K562 (cell line): ENCODE measurements at regions not wholly inside any gene's neighbourhood (a gene's known extent, or its start where the extent isn't known, plus 50 kb on each side); places are given as distances from the start of the nearest gene placed in this dataset.
A peak's percentile ranks its signal among the peaks of the same experiment; 100 is the strongest.

Experiments
- ATAC-seq: fragments of 200-7000 bp; cut with Tn5 transposase; 3 replicates; pipeline ENCODE4 v1.9.1; 2020; ENCODE audit warnings: moderate library complexity
- BruUV-seq: library from RNA; stranded (reverse); fragments of 400-500 nt; replicated peaks from 2 replicates; lab custom pipeline; 2021; lab: Mats Ljungman, UMichigan
- CTCF ChIA-PET: fragments of 300-600 bp; formaldehyde crosslinking; extraction: SDS; loops from one replicate; lab custom pipeline; 2021; ENCODE audit warnings: low intra/inter-chr PET ratio; lab: Yijun Ruan, JAX
- POLR2A ChIA-PET: fragments of 300-600, 350-650 bp; sonication (Branson Sonifier 250); formaldehyde crosslinking; extraction: SDS; loops from one replicate; lab custom pipeline; 2021; ENCODE audit warnings: antibody characterized with exemption, inconsistent platforms; lab: Yijun Ruan, JAX
- DNase-seq, 4 experiments: peaks; one replicate each; pipeline versions ENCODE4 v3.0.0 to v3.0.0-alpha.2; 2011 to 2018; ENCODE audit warnings: low spot score in 3 of 4, mixed read lengths in 3 of 4; ENCODE audit errors: extremely low read depth in 1 of 4
- FAIRE-seq: peaks from 2 replicates; lab custom pipeline; 2011; peaks lifted over from hg19 to GRCh38; lab: Jason Lieb, UNC
- H2AFZ ChIP-seq: 2 replicates; pipeline ENCODE4 v1.6.0; 2011; ENCODE audit warnings: low read depth, low read length, control low read depth, inconsistent platforms
- H3K27ac ChIP-seq: fragments of 200-600 bp; 3 replicates; pipeline ENCODE4 v1.8.0; 2011; ENCODE audit warnings: low read depth, mild to moderate bottlenecking, control low read depth, inconsistent platforms, low read length, moderate library complexity, mixed read lengths; ENCODE audit errors: extremely low read depth
- H3K27me3 ChIP-seq, 2 experiments: fragments of 300-600 bp in 1 of 2; 2 replicates in 1 of 2; 3 replicates in 1 of 2; pipeline versions ENCODE4 v1.6.0 to v1.8.0; 2011; ENCODE audit warnings: inconsistent platforms in 2 of 2, low read length in 2 of 2, mild to moderate bottlenecking in 1 of 2, mixed read lengths in 1 of 2, moderate library complexity in 1 of 2; ENCODE audit not compliant: control insufficient read depth in 2 of 2, insufficient read depth in 2 of 2
- H3K36me3 ChIP-seq: fragments of 300-600 bp; 3 replicates; pipeline ENCODE4 v1.8.0; 2011; ENCODE audit warnings: mild to moderate bottlenecking, low read length, inconsistent platforms; ENCODE audit not compliant: control insufficient read depth, insufficient read depth
- H3K4me1 ChIP-seq, 2 experiments: fragments of 200-600 bp in 1 of 2; replicated peaks in 1 of 2; 2 replicates in 1 of 2; 3 replicates in 1 of 2; pipeline versions ENCODE4 v1.5.1 to v1.8.0; 2011; ENCODE audit warnings: inconsistent platforms in 2 of 2, low read length in 2 of 2, mild to moderate bottlenecking in 1 of 2, mixed read lengths in 1 of 2, moderate library complexity in 1 of 2; ENCODE audit not compliant: control insufficient read depth in 2 of 2, insufficient read depth in 2 of 2
- H3K4me2 ChIP-seq: 2 replicates; pipeline ENCODE4 v1.6.1; 2011; ENCODE audit warnings: low read length, control low read depth, inconsistent platforms, mixed read lengths; ENCODE audit not compliant: insufficient read depth
- H3K4me3 ChIP-seq: fragments of 200-600 bp; sonication (generic), shearing (Covaris generic); 2 replicates; pipeline ENCODE4 v1.5.1; 2016; ENCODE audit warnings: control low read depth, inconsistent platforms
- H3K79me2 ChIP-seq: fragments of 200-600 bp; 3 replicates; pipeline ENCODE4 v1.8.0; 2011; ENCODE audit warnings: low read length, inconsistent platforms; ENCODE audit not compliant: control insufficient read depth, insufficient read depth
- H3K9ac ChIP-seq, 2 experiments: 2 replicates each; pipeline versions ENCODE4 v1.6.0 to v1.6.1; 2011; ENCODE audit warnings: low read depth in 2 of 2, low read length in 2 of 2, control low read depth in 1 of 2, inconsistent platforms in 1 of 2, mild to moderate bottlenecking in 1 of 2, mixed read lengths in 1 of 2; ENCODE audit not compliant: insufficient read depth in 1 of 2
- H3K9me1 ChIP-seq: one replicate; pipeline ENCODE4 v1.6.0; 2011; ENCODE audit warnings: inconsistent platforms, mild to moderate bottlenecking, low read length, moderate library complexity; ENCODE audit not compliant: control insufficient read depth, insufficient read depth
- H3K9me3 ChIP-seq: replicated peaks from 2 replicates; pipeline ENCODE4 v1.5.1; 2011; ENCODE audit warnings: low read depth, low read length, inconsistent platforms; ENCODE audit not compliant: control insufficient read depth, insufficient read depth
- H4K20me1 ChIP-seq: replicated peaks from 2 replicates; pipeline ENCODE4 v1.6.1; 2011; ENCODE audit warnings: low read length, inconsistent platforms, mixed read lengths; ENCODE audit not compliant: control insufficient read depth, insufficient read depth
- NFIX ChIP-seq: fragments of 250-450 bp; sonication (Bioruptor Pico); IDR thresholded peaks from 2 replicates; pipeline ENCODE4 v1.4.0; 2020; ENCODE audit warnings: low read depth, mild to moderate bottlenecking, moderate library complexity
- RAD21 ChIP-seq, 2 experiments: fragments of 250-450 bp in 1 of 2; fragments of 450-650 bp in 1 of 2; sonication (Bioruptor Pico) in 1 of 2; formaldehyde crosslinking in 1 of 2; IDR thresholded peaks in 1 of 2; conservative IDR thresholded peaks in 1 of 2; 2 replicates each; pipeline versions ENCODE4 v1.4.0 to v1.8.0; 2020 to 2022; ENCODE audit warnings: mild to moderate bottlenecking in 2 of 2, moderate library complexity in 1 of 2
- WGBS: fragments of 100-300 bp; shearing (Covaris generic); methylation state at CpG from one replicate; pipeline ENCODE4 v1.1.6; 2016; ENCODE audit warnings: low coverage, mixed read lengths; ENCODE audit not compliant: insufficient coverage; ENCODE audit errors: missing lambda C conversion rate; 5-methylcytosine and 5-hydroxymethylcytosine counted together
- in situ Hi-C: fragments of 300-500 bp; cut with MboI; formaldehyde crosslinking; loops from 4 replicates; pipeline ENCODE4 v1.15.0; 2018; ENCODE audit warnings: inconsistent platforms, mixed read lengths
- intact Hi-C: fragments of 100-400 bp; cut with micrococcal nuclease; formaldehyde crosslinking; loops from 2 replicates; pipeline ENCODE4 v1.14.2; 2022
- TF ChIP-seq, protein P1 (sequence below), 3 experiments: IDR thresholded peaks in 2 of 3; conservative IDR thresholded peaks in 1 of 3; 2 replicates each; pipeline ENCODE4 v1.5.1; 2011 to 2012; ENCODE audit warnings: low read length in 3 of 3, mild to moderate bottlenecking in 3 of 3, control low read depth in 2 of 3, improper control_type of control experiment in 1 of 3, inconsistent platforms in 1 of 3, low read depth in 1 of 3, mixed read lengths in 1 of 3, moderate library complexity in 1 of 3; ENCODE audit not compliant: insufficient read depth in 2 of 3
- TF ChIP-seq, protein P2 (sequence below), 2 experiments: fragments of 450-650 bp; formaldehyde crosslinking in 1 of 2; IDR thresholded peaks; 2 replicates each; pipeline versions ENCODE4 v1.4.0 to v1.6.1; 2014 to 2020; ENCODE audit warnings: mild to moderate bottlenecking in 2 of 2, borderline replicate concordance in 1 of 2, low read depth in 1 of 2

DNA sequence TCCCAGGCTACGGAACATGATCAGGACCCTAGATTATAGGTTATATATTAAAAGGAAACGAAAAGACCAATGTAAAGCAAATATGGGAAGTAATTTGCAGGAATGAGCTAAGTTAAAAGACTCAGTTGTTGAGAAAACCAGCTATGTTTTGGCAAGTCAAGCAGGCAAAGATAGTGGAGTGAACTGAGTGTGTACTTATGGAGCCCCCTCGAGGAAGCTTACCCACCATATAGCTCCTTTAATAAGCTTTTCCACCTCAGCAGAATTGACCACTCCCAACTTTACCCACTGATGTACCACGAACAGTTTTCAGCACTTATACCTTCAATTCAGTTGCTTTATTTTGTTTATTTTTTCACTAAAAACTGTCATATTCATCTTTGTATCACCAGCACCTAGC, 57.3 kb upstream of the PJA2 start:
- no peak for FAIRE-seq

More for the DNA sequence above, 57.3 kb upstream of the PJA2 start:
- H3K36me3 ChIP-seq, result no peaks in the 10 kb centered on the region
- TF ChIP-seq, protein P1, sequence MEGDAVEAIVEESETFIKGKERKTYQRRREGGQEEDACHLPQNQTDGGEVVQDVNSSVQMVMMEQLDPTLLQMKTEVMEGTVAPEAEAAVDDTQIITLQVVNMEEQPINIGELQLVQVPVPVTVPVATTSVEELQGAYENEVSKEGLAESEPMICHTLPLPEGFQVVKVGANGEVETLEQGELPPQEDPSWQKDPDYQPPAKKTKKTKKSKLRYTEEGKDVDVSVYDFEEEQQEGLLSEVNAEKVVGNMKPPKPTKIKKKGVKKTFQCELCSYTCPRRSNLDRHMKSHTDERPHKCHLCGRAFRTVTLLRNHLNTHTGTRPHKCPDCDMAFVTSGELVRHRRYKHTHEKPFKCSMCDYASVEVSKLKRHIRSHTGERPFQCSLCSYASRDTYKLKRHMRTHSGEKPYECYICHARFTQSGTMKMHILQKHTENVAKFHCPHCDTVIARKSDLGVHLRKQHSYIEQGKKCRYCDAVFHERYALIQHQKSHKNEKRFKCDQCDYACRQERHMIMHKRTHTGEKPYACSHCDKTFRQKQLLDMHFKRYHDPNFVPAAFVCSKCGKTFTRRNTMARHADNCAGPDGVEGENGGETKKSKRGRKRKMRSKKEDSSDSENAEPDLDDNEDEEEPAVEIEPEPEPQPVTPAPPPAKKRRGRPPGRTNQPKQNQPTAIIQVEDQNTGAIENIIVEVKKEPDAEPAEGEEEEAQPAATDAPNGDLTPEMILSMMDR (IDR thresholded peaks at IDR 0.05 in 2 of 3, conservative IDR thresholded peaks at IDR 0.05 in 1 of 3; ENCODE audit: insufficient read depth in 2 of 3, low read depth in 1 of 3, low read length in 3 of 3), result 0 out of 6 replicates have a peak, but pooled peaks of 1 of the 3 experiments have one; percentile 19
- TF ChIP-seq RAD21 (CRISPR knock-in tag; conservative IDR thresholded peaks at IDR 0.05 in 1 of 2, IDR thresholded peaks at IDR 0.05 in 1 of 2) (peak; percentile 23 to 51; a peak in 2 of 4 replicates), NFIX (CRISPR knock-in tag) (no peak)
- TF ChIP-seq, protein P2, sequence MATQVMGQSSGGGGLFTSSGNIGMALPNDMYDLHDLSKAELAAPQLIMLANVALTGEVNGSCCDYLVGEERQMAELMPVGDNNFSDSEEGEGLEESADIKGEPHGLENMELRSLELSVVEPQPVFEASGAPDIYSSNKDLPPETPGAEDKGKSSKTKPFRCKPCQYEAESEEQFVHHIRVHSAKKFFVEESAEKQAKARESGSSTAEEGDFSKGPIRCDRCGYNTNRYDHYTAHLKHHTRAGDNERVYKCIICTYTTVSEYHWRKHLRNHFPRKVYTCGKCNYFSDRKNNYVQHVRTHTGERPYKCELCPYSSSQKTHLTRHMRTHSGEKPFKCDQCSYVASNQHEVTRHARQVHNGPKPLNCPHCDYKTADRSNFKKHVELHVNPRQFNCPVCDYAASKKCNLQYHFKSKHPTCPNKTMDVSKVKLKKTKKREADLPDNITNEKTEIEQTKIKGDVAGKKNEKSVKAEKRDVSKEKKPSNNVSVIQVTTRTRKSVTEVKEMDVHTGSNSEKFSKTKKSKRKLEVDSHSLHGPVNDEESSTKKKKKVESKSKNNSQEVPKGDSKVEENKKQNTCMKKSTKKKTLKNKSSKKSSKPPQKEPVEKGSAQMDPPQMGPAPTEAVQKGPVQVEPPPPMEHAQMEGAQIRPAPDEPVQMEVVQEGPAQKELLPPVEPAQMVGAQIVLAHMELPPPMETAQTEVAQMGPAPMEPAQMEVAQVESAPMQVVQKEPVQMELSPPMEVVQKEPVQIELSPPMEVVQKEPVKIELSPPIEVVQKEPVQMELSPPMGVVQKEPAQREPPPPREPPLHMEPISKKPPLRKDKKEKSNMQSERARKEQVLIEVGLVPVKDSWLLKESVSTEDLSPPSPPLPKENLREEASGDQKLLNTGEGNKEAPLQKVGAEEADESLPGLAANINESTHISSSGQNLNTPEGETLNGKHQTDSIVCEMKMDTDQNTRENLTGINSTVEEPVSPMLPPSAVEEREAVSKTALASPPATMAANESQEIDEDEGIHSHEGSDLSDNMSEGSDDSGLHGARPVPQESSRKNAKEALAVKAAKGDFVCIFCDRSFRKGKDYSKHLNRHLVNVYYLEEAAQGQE (IDR thresholded peaks at IDR 0.05; ENCODE audit: borderline replicate concordance), result peak; percentile 19; the same call in 1 of the 2 replicates
- TF ChIP-seq, protein P2 (CRISPR knock-in tag; IDR thresholded peaks at IDR 0.05; ENCODE audit: low read depth), result no peak
- peaks cover 0 to 5% of the 10 kb centered on the region in 2 experiments; a peak in 1 of 5 replicates for H3K4me1 ChIP-seq
- no peaks in the 10 kb centered on the region for H3K79me2 ChIP-seq
- H3K27ac ChIP-seq, result no peak overlapping the region
- no peaks in the 10 kb centered on the region for H4K20me1 ChIP-seq
- in situ Hi-C loops (no loop called here), intact Hi-C loops (loop anchor here (5.0 kb wide), 2 partner anchors 545 to 825 kb away; no protein-coding TSS in a partner anchor)
- H3K4me2 ChIP-seq, result no peak overlapping the region
- no peaks in the 10 kb centered on the region for H3K9me1 ChIP-seq
- no peak overlapping the region for H3K9ac ChIP-seq
- BruUV-seq, result no TSS peak
- H3K9me3 ChIP-seq, result no peaks in the 10 kb centered on the region
- H3K27me3 ChIP-seq, result no peaks in the 10 kb centered on the region
- WGBS, result 13% methylated on average over 4 of the region's 4 CpGs
- H2AFZ ChIP-seq, result no peak overlapping the region
- ATAC-seq, result peak; percentile 68
- POLR2A ChIA-PET, result interaction anchor here (0.6 to 1.0 kb wide), 2 partner anchors 9 to 368 kb away, joined by 3 to 4 read pairs; no protein-coding TSS in a partner anchor
- no peak overlapping the region for H3K4me3 ChIP-seq
- CTCF ChIA-PET, result no interaction called here
- peak in 1 of 4 experiments; percentile 18 for DNase-seq
